Activated CD4-positive, alpha-beta T cell treated with anti-CD3 and anti-CD28 coated beads for 24 hours (primary cell): ENCODE measurements at regions not wholly inside any gene's neighbourhood (a gene's known extent, or its start where the extent isn't known, plus 50 kb on each side); places are given as distances from the start of the nearest gene placed in this dataset.

ENCODE experiments used
- DNase-seq, 2 donors: peaks; one replicate each; pipeline ENCODE4 v3.0.0-alpha.2; 2020; ENCODE audit warnings: low read depth in 2 of 2

DNA sequence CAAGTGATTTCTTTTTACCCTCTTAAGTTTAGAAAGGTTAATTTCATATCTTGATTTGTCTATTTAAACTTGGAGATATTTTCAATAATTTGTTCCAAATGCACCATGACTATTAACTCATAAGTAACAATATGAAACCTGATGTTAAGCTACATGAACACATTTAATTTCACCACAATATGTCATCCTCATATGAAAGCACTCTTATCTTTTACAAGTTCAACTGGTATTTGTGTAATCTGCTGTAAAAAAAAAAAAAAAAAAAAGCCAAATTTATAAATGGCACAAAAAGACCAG, 110.4 kb downstream of the HFE start:
- no peak for DNase-seq

DNA sequence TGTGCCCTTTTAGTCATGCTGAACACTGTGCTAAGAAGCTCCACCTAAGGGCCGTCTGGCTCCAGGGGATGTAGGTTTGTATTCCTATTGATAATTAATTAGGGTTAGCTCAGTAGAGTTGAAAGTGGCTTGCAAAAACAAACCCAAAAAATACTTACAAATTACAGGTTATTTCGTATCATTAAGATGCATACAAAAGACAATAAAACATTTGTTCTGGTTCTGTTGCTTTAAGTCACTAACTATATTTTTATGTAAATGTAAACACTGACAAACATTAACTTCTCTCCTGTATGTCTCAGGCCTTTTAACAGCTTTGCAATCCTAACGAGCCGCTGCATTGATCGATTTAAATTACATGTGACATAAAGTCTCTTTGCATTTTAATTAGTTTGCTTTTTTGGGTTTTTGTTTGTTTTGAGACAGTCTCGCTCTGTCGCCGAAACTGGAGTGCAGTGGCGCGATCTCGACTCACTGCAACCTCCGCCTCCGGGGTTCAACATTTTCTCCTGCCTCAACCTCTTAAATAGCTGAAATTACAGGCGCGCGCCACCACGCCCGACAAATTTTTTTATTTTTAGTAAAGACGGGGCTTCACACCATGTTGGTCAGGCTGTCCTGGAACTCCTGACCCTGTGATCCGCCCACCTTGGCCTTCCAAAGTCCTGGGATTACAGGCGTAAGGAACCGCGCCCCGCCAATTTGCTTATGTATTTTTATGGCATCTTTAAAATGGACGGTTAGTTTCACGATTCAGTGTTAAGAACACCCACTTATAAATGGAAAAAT, 110.9 kb downstream of the HFE start:
- peak in 1 of 2 donors; percentile 43 for DNase-seq

DNA sequence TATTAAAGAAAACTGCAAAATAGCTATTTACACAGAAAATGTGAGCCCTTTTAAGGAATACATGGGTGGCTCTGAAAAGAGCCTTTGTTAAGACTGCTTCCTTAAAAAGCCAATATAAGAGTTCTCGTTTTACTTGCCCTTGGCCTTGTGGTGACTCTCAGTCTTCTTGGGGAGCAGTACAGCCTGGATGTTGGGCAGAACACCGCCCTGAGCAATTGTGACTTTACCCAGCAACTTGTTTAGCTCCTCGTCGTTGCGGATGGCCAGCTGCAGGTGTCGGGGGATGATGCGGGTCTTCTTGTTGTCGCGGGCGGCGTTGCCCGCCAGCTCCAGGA, 111.5 kb downstream of the HFE start:
- no peak for DNase-seq

DNA sequence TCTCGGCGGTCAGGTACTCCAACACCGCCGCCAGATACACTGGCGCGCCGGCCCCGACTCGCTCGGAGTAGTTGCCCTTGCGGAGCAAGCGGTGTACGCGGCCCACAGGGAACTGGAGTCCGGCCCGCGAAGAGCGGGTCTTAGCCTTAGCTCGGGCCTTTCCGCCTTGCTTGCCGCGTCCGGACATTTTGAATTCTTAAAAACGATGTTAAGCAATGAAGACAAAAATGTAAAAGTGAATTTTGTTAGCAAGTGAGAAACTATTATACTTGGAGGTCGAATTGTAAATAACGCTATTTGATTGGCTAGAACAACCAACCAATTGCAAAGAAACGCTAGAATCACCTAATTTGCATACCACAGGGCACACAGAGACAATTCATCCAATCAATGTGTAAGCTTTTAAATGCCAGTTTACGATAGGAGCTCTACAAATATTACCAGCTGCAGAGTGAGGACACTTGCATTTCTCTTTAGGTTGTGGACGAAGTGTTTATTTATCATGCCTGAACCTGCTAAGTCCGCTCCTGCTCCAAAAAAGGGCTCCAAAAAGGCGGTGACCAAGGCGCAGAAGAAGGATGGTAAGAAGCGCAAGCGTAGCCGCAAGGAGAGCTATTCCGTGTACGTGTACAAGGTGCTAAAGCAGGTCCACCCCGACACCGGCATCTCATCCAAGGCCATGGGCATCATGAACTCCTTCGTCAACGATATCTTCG, 112.0 kb downstream of the HFE start:
- DNase-seq: peak in 1 of 2 donors; percentile 46

DNA sequence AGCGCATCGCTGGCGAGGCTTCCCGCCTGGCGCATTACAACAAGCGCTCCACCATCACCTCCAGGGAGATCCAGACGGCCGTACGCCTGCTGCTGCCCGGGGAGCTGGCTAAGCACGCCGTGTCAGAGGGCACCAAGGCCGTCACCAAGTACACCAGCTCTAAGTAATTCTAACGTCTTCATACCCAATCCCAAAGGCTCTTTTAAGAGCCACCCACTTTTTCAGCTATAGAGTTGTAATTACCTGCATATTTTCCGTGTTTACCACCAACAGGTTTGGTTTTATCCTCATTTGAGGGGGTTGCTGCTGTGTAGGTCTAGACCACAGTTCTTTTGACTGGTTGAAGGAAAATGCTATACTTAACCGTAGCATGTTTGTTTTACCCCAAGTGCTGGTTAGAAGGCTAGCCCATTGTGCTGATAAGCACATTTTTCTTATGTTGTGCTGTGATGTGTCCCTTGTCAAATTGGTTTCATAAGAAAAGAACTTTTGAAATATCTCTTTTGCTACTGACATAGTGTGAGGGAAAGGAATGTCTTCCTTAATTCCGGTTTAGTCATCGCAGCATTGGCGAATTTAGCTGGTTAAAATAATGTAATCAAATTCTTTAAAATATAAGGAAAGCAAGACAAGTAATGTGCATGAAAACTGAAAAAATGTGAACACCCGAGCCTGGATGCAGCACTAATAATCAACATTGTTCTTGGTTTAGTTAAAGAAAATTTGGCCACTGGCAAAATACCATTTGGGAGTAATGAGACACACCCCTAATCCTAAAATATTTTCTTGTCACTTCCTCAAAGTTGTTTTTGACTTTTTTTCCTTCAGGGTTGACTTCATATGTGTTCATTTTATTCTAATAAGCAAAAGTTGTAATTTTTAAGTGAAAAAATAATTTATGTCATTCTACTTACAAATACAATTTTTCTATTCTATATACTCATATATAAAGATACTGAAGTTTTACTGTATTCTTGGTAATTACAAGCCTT, 112.8 kb downstream of the HFE start:
- no peak for DNase-seq

DNA sequence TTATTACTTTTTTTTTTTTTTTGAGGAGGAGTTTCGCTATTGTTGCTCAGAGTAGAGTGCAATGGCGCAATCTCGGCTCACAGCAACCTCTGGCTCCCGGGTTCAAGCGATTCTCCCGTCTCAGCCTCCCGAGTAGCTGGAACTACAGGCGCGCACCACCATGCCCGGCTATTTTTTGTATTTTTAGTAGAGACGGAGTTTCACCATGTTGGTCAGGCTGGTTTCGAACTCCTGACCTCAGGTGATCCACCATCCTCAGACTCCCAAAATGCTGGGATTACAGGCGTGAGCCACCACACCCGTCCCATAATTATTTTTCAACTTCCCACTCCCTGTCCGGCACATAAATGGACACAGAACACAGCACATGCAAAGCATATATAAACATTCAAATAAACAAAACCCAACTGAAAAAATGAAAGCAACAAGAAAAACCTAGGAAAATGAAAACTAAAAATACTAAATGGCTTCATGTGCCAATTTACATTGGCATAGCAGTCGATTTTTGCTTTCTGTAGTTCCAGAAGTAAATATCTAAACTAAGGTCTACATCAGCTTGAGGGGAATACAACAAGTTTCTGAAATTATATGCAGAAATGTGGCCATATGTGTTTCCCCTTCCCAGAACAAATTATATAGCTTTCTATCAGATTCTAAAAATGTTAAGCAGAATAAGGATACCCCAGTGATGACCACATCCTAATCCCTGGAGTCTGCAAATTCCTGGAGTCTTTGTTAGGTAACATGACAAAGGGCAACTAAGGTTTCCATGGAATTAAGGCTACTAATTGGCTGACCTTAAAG, 113.9 kb downstream of the HFE start:
- no peak for DNase-seq

DNA sequence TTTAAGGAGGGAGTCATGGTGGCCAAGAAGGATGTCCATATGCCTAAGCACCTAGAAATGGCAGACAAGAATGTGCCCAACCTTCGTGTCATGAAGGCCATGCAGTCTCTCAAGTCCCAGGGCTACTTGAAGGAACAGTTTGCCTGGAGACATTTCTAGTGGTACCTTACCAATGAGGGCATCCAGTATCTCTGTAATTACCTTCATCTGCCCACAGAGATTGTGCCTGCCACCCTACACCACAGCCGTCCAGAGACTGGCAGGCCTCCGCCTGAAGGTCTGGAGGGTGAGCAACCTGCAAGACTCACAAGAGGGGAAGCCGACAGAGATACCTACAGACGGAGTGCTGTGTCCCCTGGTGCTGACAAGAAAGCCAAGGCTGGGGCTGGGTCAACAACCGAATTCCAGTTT, 115.0 kb downstream of the HFE start:
- DNase-seq: no peak

DNA sequence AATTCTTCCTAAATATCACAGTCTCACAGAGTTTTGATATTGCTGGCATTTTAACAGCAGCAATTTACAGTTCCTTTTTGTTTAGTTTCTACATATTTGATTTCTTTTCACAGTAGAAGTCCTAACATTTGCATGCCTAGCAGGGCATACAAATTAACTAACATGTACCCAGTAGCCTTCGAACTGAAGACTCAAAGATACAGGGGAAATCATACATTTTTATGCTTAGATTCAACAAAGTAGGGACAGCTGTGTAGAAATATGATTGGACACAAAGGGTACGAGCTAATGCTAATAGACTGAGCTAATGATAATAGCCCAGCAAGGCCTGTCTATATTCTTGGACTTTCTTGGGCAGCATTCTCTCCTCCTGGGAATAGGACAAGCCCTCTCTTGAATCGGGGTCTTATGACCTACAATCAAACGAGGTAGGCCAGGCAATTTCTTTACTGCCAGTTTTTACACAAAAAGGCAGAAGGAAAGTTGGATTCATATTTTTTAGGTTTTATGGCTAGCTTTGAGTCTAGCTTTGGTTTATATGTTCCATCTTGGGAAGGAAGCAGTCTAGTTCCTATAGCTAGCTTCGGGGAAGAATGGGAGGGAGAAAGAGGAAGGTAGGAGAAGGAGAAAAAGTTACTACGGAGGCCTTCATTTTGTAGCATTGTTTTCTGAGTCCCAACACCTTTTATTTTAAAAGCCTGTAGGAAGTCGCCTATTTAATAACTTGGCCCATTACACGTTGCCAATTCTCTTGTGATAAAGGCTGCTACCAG, 115.8 kb downstream of the HFE start:
- DNase-seq: no peak

DNA sequence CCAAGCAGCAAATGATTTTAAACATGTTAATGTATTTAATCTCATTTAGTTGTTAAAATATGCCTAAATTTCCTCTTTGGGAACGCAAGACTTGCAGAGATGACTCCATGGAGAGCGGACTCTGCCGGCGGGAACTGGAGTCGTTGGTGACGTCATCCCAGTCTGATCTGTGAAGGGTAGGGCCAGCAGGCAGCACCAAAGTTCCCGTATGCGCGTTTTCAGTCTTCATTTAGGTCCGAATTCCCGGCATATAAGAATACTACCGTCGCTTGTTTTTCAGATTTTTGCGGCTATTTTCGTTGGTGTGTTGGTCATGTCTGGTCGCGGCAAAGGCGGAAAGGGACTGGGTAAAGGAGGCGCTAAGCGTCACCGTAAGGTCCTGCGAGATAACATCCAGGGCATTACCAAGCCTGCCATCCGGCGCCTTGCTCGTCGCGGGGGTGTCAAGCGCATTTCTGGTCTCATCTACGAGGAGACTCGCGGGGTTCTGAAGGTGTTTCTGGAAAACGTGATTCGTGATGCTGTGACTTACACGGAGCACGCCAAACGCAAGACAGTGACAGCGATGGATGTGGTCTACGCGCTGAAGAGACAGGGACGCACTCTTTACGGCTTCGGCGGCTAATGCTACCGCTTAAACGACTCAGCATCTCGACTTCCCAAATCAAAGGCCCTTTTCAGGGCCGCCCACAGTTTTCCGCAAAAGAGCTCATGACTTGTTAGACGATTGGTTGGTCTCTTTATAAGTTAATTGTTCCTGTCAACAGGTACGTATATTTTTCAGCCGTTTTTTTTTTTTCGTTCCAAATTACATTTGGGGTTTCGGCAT, 117.3 kb downstream of the HFE start:
- peak; percentile 65 to 70 for DNase-seq

DNA sequence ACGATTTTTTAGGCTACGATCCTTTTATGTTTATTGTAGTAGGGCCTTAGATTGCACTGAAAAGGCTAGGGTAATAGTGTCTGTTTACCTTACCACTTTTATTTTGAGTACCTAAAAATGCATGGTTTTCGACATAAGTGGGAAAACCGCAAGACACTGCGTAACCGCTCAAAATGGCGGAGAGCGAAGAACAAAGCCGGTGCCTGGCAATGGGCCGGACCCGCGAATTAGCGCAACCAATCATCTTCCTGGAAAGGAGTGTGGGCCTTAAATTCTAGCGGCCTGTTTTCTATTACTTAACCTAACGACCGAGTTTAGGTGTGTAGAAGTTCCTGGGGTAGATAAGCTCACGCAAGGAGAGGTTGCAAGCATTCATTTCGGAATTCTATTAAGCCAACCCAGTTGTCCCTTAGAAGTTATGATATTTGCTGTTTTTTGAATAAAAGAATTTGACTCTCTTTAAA, 118.0 kb downstream of the HFE start:
- peak; percentile 41 to 61 for DNase-seq

DNA sequence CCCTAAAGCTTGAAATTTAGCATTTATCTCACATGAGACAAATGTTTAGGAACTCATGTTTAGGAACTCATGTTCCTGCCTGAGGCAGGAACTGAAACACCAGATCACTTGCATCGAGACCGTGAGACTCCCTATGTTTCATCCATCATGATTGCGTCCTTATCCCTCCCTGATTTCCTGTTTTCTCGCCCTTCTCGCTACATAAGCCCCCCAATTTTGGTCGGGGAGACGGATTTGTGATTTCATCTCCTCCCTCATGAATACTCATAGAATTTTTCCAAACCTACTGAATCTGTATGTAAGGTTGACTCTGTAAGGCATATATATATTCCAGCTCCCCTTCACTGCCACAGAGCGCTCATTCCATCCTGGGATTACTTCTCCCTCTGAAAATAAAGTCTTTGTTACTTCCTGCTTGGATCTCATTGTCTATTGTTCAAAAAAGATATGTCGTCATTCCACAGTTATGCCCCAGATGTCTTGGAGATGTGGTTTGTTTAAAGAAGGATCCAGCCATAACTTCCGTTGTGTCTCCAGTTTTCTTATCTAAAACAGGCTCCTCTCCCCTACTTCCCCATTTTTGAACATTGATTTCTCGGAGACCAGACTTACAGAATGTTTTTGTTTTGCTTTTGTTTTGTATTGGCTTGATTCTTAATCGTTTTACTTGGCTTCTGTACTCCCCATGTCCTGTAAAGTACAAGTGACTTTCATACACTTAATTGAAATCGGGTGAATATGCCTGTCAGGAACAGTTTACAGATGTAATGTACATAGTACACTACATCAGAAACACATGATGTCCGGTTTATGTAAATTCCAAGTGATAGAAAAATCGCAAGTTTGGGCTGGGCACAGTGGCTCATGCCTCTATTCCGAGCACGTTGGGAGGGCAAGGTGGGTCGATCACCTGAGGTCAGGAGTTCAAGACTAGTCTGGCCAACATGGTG, 118.7 kb downstream of the HFE start:
- DNase-seq: no peak

DNA sequence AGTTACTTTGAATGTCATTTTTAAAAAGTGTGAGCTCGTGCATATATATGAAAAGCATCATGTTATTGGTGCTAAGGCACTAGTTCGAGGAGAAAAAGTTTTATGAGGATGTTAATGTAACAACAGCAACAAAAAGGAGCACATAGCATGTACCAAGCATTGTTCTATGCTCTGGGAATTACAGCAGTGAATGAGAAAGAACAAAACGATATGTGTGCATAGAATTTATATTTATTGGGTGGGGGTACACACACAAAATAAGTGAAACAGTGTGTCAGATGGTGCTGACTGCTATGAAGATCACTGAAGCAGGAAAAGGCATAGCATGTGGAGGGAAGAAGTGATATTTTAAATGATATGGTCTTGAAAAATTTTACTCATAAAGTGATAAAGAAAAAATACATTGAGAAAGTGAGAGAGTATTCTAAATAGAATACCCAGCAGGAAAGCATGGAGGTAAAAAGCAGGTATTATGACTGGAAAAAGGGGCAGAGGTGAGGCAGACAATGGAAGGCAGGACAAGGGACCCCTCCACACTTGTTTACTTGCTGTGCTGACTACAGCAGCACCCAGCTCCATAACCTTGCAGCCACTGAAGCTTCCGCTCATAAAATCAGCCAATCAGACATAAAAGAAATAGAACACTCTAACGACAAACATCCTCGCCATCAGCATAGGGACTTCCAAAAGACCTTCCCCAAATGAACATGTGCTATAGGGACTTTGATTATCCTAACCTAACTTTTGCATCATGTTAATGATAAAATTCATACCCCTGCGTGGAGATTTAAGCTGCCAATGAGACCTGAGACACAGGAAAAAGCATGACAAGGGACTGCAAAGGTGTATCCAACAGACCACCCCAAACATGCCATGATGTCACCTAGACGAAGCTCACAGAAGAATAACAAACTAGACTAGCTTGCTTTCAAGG, 119.9 kb downstream of the HFE start:
- no peak for DNase-seq

DNA sequence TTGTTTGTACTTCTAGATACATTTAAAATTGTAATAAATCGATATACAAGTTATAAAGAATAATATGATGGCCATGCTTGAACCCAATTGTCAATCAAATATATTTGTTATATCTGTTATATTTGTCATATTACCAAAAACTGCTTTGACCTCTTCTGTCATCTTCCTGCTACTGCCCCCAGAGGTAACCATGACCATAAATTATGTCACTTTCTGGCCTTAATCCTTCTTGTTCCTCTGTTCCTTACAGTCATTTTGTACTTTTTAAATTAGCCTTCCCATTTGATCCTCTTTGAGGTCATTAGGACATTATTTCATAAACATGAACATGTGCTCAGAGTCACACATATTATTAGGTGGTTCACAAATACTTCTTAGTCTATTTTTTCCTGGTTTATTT, 124.7 kb downstream of the HFE start:
- no peak for DNase-seq

DNA sequence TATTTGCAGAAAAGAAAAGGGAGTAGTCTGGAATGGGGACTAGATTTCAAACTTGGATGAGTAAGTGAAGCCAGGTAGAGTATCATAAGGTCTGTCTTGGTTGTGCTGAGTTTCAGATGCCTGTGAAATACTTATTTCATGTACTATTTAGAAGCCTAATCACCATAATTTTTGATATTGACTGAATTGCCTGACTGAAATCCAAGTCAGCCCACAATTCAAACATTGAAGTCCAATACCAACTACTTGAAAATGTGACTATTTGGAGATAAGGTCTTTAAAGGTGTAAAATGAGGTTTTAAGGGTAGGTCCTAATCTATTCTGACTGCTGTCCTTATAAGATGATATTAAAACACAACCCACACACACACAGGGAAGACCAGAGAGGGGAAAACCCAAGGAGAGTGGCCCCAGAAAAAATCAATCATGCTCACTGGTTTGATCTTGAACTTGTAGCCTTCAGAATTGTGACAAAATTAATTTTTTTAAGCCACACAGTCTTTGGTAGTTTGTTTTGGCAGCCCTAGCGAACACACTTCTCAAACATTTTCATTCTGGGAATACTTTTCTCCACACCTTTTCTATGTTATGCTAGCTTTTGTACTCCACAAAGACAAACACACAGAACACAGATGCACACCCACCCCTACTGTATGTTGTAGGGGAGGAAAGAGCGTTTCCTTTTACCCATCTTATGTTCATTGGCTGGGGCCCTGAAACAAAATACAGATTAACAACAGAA, 126.3 kb downstream of the HFE start:
- no peak for DNase-seq

DNA sequence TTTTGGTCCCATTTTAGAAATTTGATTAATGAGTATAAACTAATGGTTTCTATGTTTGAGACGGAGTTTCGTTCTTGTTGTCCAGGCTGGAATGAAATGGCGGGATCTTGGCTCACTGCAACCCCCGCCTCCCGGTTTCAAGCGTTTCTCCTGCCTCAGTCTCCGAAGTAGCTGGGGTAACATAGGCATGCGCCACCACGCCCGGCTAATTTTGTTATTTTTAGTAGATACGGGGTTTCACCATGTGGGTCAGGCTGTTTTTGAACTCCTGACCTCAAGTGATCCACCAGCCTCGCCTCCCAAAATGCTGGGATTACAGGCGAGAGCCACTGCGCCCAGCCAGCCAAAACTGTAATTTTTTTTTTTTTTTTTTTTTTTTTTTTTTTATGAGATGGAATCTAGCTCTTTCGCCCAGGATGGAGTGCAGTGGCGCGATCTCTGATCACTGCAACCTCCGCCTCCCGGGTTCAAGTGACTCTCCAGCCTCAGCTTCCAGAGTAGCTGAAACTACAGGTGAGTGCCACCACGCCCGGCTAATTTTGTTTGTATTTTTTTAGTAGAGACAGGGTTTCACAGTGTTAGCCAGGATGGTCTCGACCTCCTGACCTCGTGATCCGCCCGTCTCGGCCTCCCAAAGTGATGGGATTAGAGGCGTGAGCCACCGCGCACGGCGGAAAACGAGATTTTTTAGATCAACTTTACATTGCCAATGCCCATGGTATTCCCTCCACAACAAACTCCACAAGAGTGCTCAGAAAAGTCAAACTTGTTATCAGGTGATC, 127.8 kb downstream of the HFE start:
- no peak for DNase-seq
